IMR-90 (cell line): ENCODE measurements at regions not wholly inside any gene's neighbourhood (a gene's known extent, or its start where the extent isn't known, plus 50 kb on each side); places are given as distances from the start of the nearest gene placed in this dataset.

Source experiments
- ATAC-seq: fragments of 200-7000 bp; cut with Tn5 transposase; 2 replicates; pipeline ENCODE4 v1.9.1; 2020; ENCODE audit warnings: low read depth, mild to moderate bottlenecking, moderate library complexity
- BruUV-seq: library from RNA; stranded (reverse); fragments of 400-500 nt; replicated peaks from 2 replicates; lab custom pipeline; 2021; lab: Mats Ljungman, UMichigan
- CTCF ChIA-PET: fragments of 300-600 bp; formaldehyde crosslinking; extraction: SDS; loops from one replicate; lab custom pipeline; 2021; ENCODE audit warnings: antibody characterized with exemption; lab: Yijun Ruan, JAX
- POLR2A ChIA-PET: fragments of 300-600 bp; sonication (Branson Sonifier 250); formaldehyde crosslinking; loops from one replicate; lab custom pipeline; 2022; ENCODE audit warnings: antibody characterized with exemption; ENCODE audit not compliant: unreplicated experiment; lab: Charles Lee
- DNase-seq: peaks from one replicate; pipeline ENCODE4 v3.0.0; 2013
- H2AFZ ChIP-seq: replicated peaks from 2 replicates; pipeline ENCODE3; 2013; ENCODE audit warnings: low read length, mild to moderate bottlenecking; ENCODE audit not compliant: poor library complexity
- H2AK5ac ChIP-seq: 2 replicates; pipeline ENCODE4 v1.6.1; 2013; ENCODE audit warnings: low read depth, low read length, inconsistent platforms
- H2AK9ac ChIP-seq: replicated peaks from 2 replicates; pipeline ENCODE3; 2013; ENCODE audit warnings: mild to moderate bottlenecking, low read depth, low read length, moderate library complexity; ENCODE audit not compliant: poor library complexity
- H2BK120ac ChIP-seq: 2 replicates; pipeline ENCODE4 v1.6.1; 2013; ENCODE audit warnings: low read depth, low read length, inconsistent platforms
- H2BK15ac ChIP-seq: 3 replicates; pipeline ENCODE4 v1.6.1; 2013; ENCODE audit warnings: low read depth, low read length, inconsistent platforms
- H2BK20ac ChIP-seq: 2 replicates; pipeline ENCODE4 v1.6.1; 2013; ENCODE audit warnings: low read depth, mild to moderate bottlenecking, inconsistent platforms, low read length, moderate library complexity
- H2BK5ac ChIP-seq: 2 replicates; pipeline ENCODE4 v1.6.1; 2013; ENCODE audit warnings: mild to moderate bottlenecking, low read depth, low read length, inconsistent platforms; ENCODE audit not compliant: poor library complexity, severe bottlenecking
- H3K14ac ChIP-seq: replicated peaks from 2 replicates; pipeline ENCODE4 v1.6.1; 2013; ENCODE audit warnings: low read depth, low read length, inconsistent platforms
- H3K18ac ChIP-seq: 2 replicates; pipeline ENCODE4 v1.6.1; 2013; ENCODE audit warnings: low read depth, low read length, control low read depth
- H3K23ac ChIP-seq: 2 replicates; pipeline ENCODE4 v1.6.1; 2013; ENCODE audit warnings: low read depth, low read length, inconsistent platforms
- H3K27ac ChIP-seq: 2 replicates; pipeline ENCODE4 v1.5.1; 2013; ENCODE audit warnings: mild to moderate bottlenecking, control low read depth, low read length; ENCODE audit not compliant: insufficient read depth
- H3K27me3 ChIP-seq: 2 replicates; pipeline ENCODE4 v1.6.1; 2013; ENCODE audit warnings: low read length; ENCODE audit not compliant: control insufficient read depth, insufficient read depth
- H3K36me3 ChIP-seq: 2 replicates; pipeline ENCODE4 v1.6.1; 2013; ENCODE audit warnings: low read length, mixed read lengths; ENCODE audit not compliant: control insufficient read depth, insufficient read depth
- H3K4ac ChIP-seq: 2 replicates; pipeline ENCODE4 v1.6.1; 2013; ENCODE audit warnings: low read depth, low read length, inconsistent platforms
- H3K4me1 ChIP-seq: 2 replicates; pipeline ENCODE4 v1.6.1; 2013; ENCODE audit warnings: low read length, mixed read lengths; ENCODE audit not compliant: control insufficient read depth, insufficient read depth
- H3K4me2 ChIP-seq: 2 replicates; pipeline ENCODE4 v1.6.1; 2013; ENCODE audit warnings: low read depth, mild to moderate bottlenecking, control low read depth, low read length, moderate library complexity
- H3K4me3 ChIP-seq: 2 replicates; pipeline ENCODE4 v1.5.1; 2013; ENCODE audit warnings: low read depth, mild to moderate bottlenecking, control low read depth, low read length, moderate library complexity; ENCODE audit not compliant: insufficient read depth
- H3K56ac ChIP-seq: 2 replicates; pipeline ENCODE4 v1.6.1; 2013; ENCODE audit warnings: low read length, inconsistent platforms; ENCODE audit not compliant: insufficient read depth; ENCODE audit errors: extremely low read depth
- H3K79me1 ChIP-seq, 2 experiments: 2 replicates each; pipeline ENCODE4 v1.6.1; 2013; ENCODE audit warnings: low read length in 2 of 2, inconsistent platforms in 1 of 2, low read depth in 1 of 2
- H3K9ac ChIP-seq: 2 replicates; pipeline ENCODE4 v1.6.1; 2013; ENCODE audit warnings: low read depth, low read length, control low read depth
- H3K9me1 ChIP-seq: 2 replicates; pipeline ENCODE4 v1.6.1; 2013; ENCODE audit warnings: low read length, inconsistent platforms; ENCODE audit not compliant: insufficient read depth
- H3K9me3 ChIP-seq: 2 replicates; pipeline ENCODE4 v1.6.1; 2013; ENCODE audit warnings: low read length; ENCODE audit not compliant: control insufficient read depth, insufficient read depth
- H4K20me1 ChIP-seq: 2 replicates; pipeline ENCODE4 v1.6.1; 2013; ENCODE audit warnings: low read length, inconsistent platforms; ENCODE audit not compliant: insufficient read depth
- H4K5ac ChIP-seq: 2 replicates; pipeline ENCODE4 v1.6.1; 2013; ENCODE audit warnings: mild to moderate bottlenecking, low read depth, low read length, control low read depth
- H4K8ac ChIP-seq, 2 experiments: 2 replicates each; pipeline ENCODE4 v1.6.1; 2013; ENCODE audit warnings: low read depth in 2 of 2, low read length in 2 of 2, control low read depth in 1 of 2, inconsistent platforms in 1 of 2
- H4K91ac ChIP-seq: 2 replicates; pipeline ENCODE4 v1.6.1; 2013; ENCODE audit warnings: low read depth, low read length, inconsistent platforms; ENCODE audit not compliant: insufficient read depth
- BHLHE40 ChIP-seq: fragments of 150-350 bp; IDR thresholded peaks from 2 replicates; pipeline ENCODE4 v1.6.1; 2016; ENCODE audit warnings: mild to moderate bottlenecking, low read depth, low read length
- CEBPB ChIP-seq: IDR thresholded peaks from 2 replicates; pipeline ENCODE4 v1.6.1; 2012; ENCODE audit warnings: low read depth, low read length, improper control_type of control experiment
- CHD1 ChIP-seq: IDR thresholded peaks from 2 replicates; pipeline ENCODE4 v1.6.1; 2012; ENCODE audit warnings: low read depth, low read length, improper control_type of control experiment
- CTCF ChIP-seq: conservative IDR thresholded peaks from 2 replicates; pipeline ENCODE4 v1.5.1; 2012; ENCODE audit warnings: mild to moderate bottlenecking, low read depth, low read length, improper control_type of control experiment
- ELK1 ChIP-seq: fragments of 150-350 bp; IDR thresholded peaks from 2 replicates; pipeline ENCODE4 v1.6.1; 2016; ENCODE audit warnings: low read depth, mild to moderate bottlenecking, low read length, moderate library complexity, borderline replicate concordance
- FOS ChIP-seq: fragments of 150-350 bp; IDR thresholded peaks from 2 replicates; pipeline ENCODE4 v1.6.1; 2016; ENCODE audit warnings: low read depth, low read length
- MAFK ChIP-seq: IDR thresholded peaks from 2 replicates; pipeline ENCODE4 v1.6.1; 2012; ENCODE audit warnings: low read depth, low read length, improper control_type of control experiment
- MAZ ChIP-seq: IDR thresholded peaks from 2 replicates; pipeline ENCODE4 v1.6.1; 2012; ENCODE audit warnings: low read depth, mild to moderate bottlenecking, low read length, improper control_type of control experiment, moderate library complexity, borderline replicate concordance
- MXI1 ChIP-seq: IDR thresholded peaks from 2 replicates; pipeline ENCODE4 v1.6.1; 2012; ENCODE audit warnings: low read depth, mild to moderate bottlenecking, low read length, moderate library complexity, borderline replicate concordance
- NFE2L2 ChIP-seq: fragments of 150-350 bp; IDR thresholded peaks from 2 replicates; pipeline ENCODE4 v1.6.1; 2016; ENCODE audit warnings: low read depth, mild to moderate bottlenecking, low read length
- POLR2A ChIP-seq: IDR thresholded peaks from 2 replicates; pipeline ENCODE4 v1.6.1; 2012; ENCODE audit warnings: mild to moderate bottlenecking, low read depth, low read length
- RAD21 ChIP-seq: IDR thresholded peaks from 2 replicates; pipeline ENCODE4 v1.6.1; 2012; ENCODE audit warnings: low read length, improper control_type of control experiment
- RCOR1 ChIP-seq: IDR thresholded peaks from 2 replicates; pipeline ENCODE4 v1.6.1; 2012; ENCODE audit warnings: mild to moderate bottlenecking, low read length, improper control_type of control experiment; ENCODE audit not compliant: insufficient replicate concordance
- RFX5 ChIP-seq: IDR thresholded peaks from 2 replicates; pipeline ENCODE4 v1.8.0; 2012; ENCODE audit warnings: low read depth, mild to moderate bottlenecking, low read length, moderate library complexity
- SMC3 ChIP-seq: fragments of 150-350 bp; IDR thresholded peaks from 2 replicates; pipeline ENCODE4 v1.6.1; 2016; ENCODE audit warnings: low read depth, mild to moderate bottlenecking, antibody characterized with exemption, low read length, moderate library complexity
- USF2 ChIP-seq: fragments of 150-350 bp; IDR thresholded peaks from 2 replicates; pipeline ENCODE4 v1.6.1; 2017; ENCODE audit warnings: mild to moderate bottlenecking, antibody characterized with exemption, low read length, low read depth
- WGBS, 2 experiments: methylation state at CpG; one replicate each; pipeline versions ENCODE4 v1.1.5 to v1.1.7; 2013; ENCODE audit warnings: missing lambda C conversion rate in 2 of 2; ENCODE audit not compliant: insufficient read length in 1 of 2; ENCODE audit errors: extremely low coverage in 2 of 2; 5-methylcytosine and 5-hydroxymethylcytosine counted together
- dilution Hi-C: fragments of 300-500 bp; cut with HindIII; formaldehyde crosslinking; loops from one replicate; pipeline ENCODE4 v1.14.3; 2018; ENCODE audit warnings: low sequenced_read_pairs; ENCODE audit not compliant: unreplicated experiment
- in situ Hi-C: fragments of 300-500 bp; cut with MboI; formaldehyde crosslinking; loops from 3 replicates; pipeline ENCODE4 v1.14.3; 2019; ENCODE audit warnings: low sequenced_read_pairs, inconsistent platforms, mixed read lengths
- intact Hi-C: fragments of 100-400 bp; cut with micrococcal nuclease; formaldehyde crosslinking; loops from 2 replicates; pipeline ENCODE4 v1.10.0; 2022

- no peak for ATAC-seq
- H2BK5ac ChIP-seq = no peak overlapping the region
- no peak for DNase-seq
- H4K8ac ChIP-seq = no peak overlapping the region
- no peak overlapping the region for H3K14ac ChIP-seq
- no peak overlapping the region for H2AFZ ChIP-seq
- no TSS peak for BruUV-seq
- H2AK5ac ChIP-seq = no peak overlapping the region
- H3K4me2 ChIP-seq = no peak overlapping the region
- no peaks in the 10 kb centered on the region for H3K36me3 ChIP-seq
- H4K91ac ChIP-seq = no peak overlapping the region
- POLR2A ChIA-PET = no interaction called here
- H4K5ac ChIP-seq = no peak overlapping the region
- no peak overlapping the region for H3K9ac ChIP-seq
- dilution Hi-C loops (no loop called here), in situ Hi-C loops (no loop called here), intact Hi-C loops (no loop called here)
- H3K4ac ChIP-seq = no peak overlapping the region
- TF ChIP-seq CTCF = no peak
- TF ChIP-seq ELK1 = no peak
- TF ChIP-seq CHD1 = no peak
- TF ChIP-seq POLR2A = no peak
- no peak for TF ChIP-seq MAFK
- no peak for TF ChIP-seq BHLHE40
- no peak for TF ChIP-seq MAZ
- TF ChIP-seq NFE2L2 = no peak
- TF ChIP-seq CEBPB = no peak
- no peak for TF ChIP-seq RAD21
- no peak for TF ChIP-seq FOS
- TF ChIP-seq SMC3 = no peak
- TF ChIP-seq RFX5 = no peak
- TF ChIP-seq RCOR1 = no peak
- no peak for TF ChIP-seq MXI1
- no peak for TF ChIP-seq USF2
- no peak overlapping the region for H2AK9ac ChIP-seq
- no peak overlapping the region for H2BK120ac ChIP-seq
- no peak overlapping the region for H3K23ac ChIP-seq
- no peaks in the 10 kb centered on the region for H4K20me1 ChIP-seq
- CTCF ChIA-PET = no interaction called here
- H3K4me3 ChIP-seq = no peak overlapping the region
- H3K56ac ChIP-seq = no peak overlapping the region
- H2BK20ac ChIP-seq = no peak overlapping the region
- peaks cover 2% of the 10 kb centered on the region; the same call in 1 of the 2 replicates for H3K27me3 ChIP-seq
- no peak overlapping the region for H3K18ac ChIP-seq
- H3K4me1 ChIP-seq = no peaks in the 10 kb centered on the region
- no CpG with 5 or more reads among the region's 1 CpG for WGBS, 2 experiments
- no peaks in the 10 kb centered on the region; the same call in 1 of the 2 replicates for H3K9me3 ChIP-seq
- no peaks in the 10 kb centered on the region for H3K79me1 ChIP-seq
- H2BK15ac ChIP-seq = no peak overlapping the region
- no peak overlapping the region for H3K27ac ChIP-seq
- no peaks in the 10 kb centered on the region for H3K9me1 ChIP-seq
Observed at GRCh38 chr13:76607866-76608265, 278.3 kb downstream of the KCTD12 start.
